ENCODE measurements at regions not wholly inside any gene's neighbourhood (a gene's known extent, or its start where the extent isn't known, plus 50 kb on each side); places are given as distances from the start of the nearest gene placed in this dataset.

GRCh38 chr5:29750453-29750852, 1443.0 kb upstream of the CDH6 start:
- H2AFZ ChIP-seq (ENCODE audit: low read length) = no peak overlapping the region
- H3K9ac ChIP-seq (ENCODE audit: insufficient read depth, low read length) = no peak overlapping the region
- H3K4me2 ChIP-seq (ENCODE audit: extremely low read depth, insufficient read depth, low read length) = no peak overlapping the region
- no peaks in the 10 kb centered on the region for H3K36me3 ChIP-seq (ENCODE audit: control insufficient read depth, insufficient read depth, low read length)
- no peaks in the 10 kb centered on the region for H3K79me2 ChIP-seq (ENCODE audit: control insufficient read depth, insufficient read depth, low read length)
- no peak overlapping the region for H3K27ac ChIP-seq (ENCODE audit: insufficient read depth, low read length)
- no peak for DNase-seq (ENCODE audit: low read depth in 2 of 2)
- H4K20me1 ChIP-seq (ENCODE audit: control insufficient read depth, extremely low read depth, insufficient read depth, low read length) = no peaks in the 10 kb centered on the region
- H3K4me1 ChIP-seq (ENCODE audit: control insufficient read depth, extremely low read depth, insufficient read depth, low read length) = no peaks in the 10 kb centered on the region
- H3K9me3 ChIP-seq (ENCODE audit: control insufficient read depth, insufficient read depth, low read depth, low read length) = no peaks in the 10 kb centered on the region
- no peak overlapping the region for H3K4me3 ChIP-seq (replicated peaks in 1 of 4; ENCODE audit: control extremely low read depth in 1 of 4, insufficient read depth in 1 of 4, low read depth in 3 of 4, low read length in 4 of 4)
- TF ChIP-seq CTCF (conservative IDR thresholded peaks at IDR 0.05 in 1 of 2, IDR thresholded peaks at IDR 0.05 in 1 of 2; ENCODE audit: low read depth in 1 of 2, low read length in 2 of 2) = no peak
- no peak for TF ChIP-seq EZH2 (IDR thresholded peaks at IDR 0.05; ENCODE audit: low read length, missing control alignments)
- no peaks in the 10 kb centered on the region for H3K27me3 ChIP-seq (ENCODE audit: control insufficient read depth, insufficient read depth, low read length)

GRCh38 chr5:29744618-29745017, 1448.9 kb upstream of the CDH6 start:
- Histone ChIP-seq H3K27me3 (ENCODE audit: control insufficient read depth, insufficient read depth, low read length) (no peaks in the 10 kb centered on the region), H2AFZ (ENCODE audit: low read length) (no peak overlapping the region)
- no peak for DNase-seq (ENCODE audit: low read depth in 2 of 2)

GRCh38 chr5:29720954-29721353, 1472.5 kb upstream of the CDH6 start:
- no peak for DNase-seq (ENCODE audit: low read depth in 2 of 2)
- H3K79me2 ChIP-seq (ENCODE audit: control insufficient read depth, insufficient read depth, low read length) = no peaks in the 10 kb centered on the region
- no peaks in the 10 kb centered on the region for H4K20me1 ChIP-seq (ENCODE audit: control insufficient read depth, extremely low read depth, insufficient read depth, low read length)
- no peak overlapping the region for H3K9ac ChIP-seq (ENCODE audit: insufficient read depth, low read length)
- TF ChIP-seq CTCF (conservative IDR thresholded peaks at IDR 0.05 in 1 of 2, IDR thresholded peaks at IDR 0.05 in 1 of 2; ENCODE audit: low read depth in 1 of 2, low read length in 2 of 2) = no peak
- no peaks in the 10 kb centered on the region for H3K27me3 ChIP-seq (ENCODE audit: control insufficient read depth, insufficient read depth, low read length)
- H3K4me3 ChIP-seq (replicated peaks in 1 of 4; ENCODE audit: control extremely low read depth in 1 of 4, insufficient read depth in 1 of 4, low read depth in 3 of 4, low read length in 4 of 4) = no peak overlapping the region
- H2AFZ ChIP-seq (ENCODE audit: low read length) = no peak overlapping the region
- H3K9me3 ChIP-seq (ENCODE audit: control insufficient read depth, insufficient read depth, low read depth, low read length) = no peaks in the 10 kb centered on the region
- no peaks in the 10 kb centered on the region for H3K36me3 ChIP-seq (ENCODE audit: control insufficient read depth, insufficient read depth, low read length)
- H3K27ac ChIP-seq (ENCODE audit: insufficient read depth, low read length) = no peak overlapping the region
- H3K4me1 ChIP-seq (ENCODE audit: control insufficient read depth, extremely low read depth, insufficient read depth, low read length) = no peaks in the 10 kb centered on the region
- no peak overlapping the region for H3K4me2 ChIP-seq (ENCODE audit: extremely low read depth, insufficient read depth, low read length)

More at GRCh38 chr5:29744618-29745017, 1448.9 kb upstream of the CDH6 start:
- no peaks in the 10 kb centered on the region for H3K79me2 ChIP-seq (ENCODE audit: control insufficient read depth, insufficient read depth, low read length)
- H3K9ac ChIP-seq (ENCODE audit: insufficient read depth, low read length) = no peak overlapping the region
- no peak for TF ChIP-seq EZH2 (IDR thresholded peaks at IDR 0.05; ENCODE audit: low read length, missing control alignments)
- no peak for TF ChIP-seq CTCF (conservative IDR thresholded peaks at IDR 0.05 in 1 of 2, IDR thresholded peaks at IDR 0.05 in 1 of 2; ENCODE audit: low read depth in 1 of 2, low read length in 2 of 2)
- no peaks in the 10 kb centered on the region for H3K36me3 ChIP-seq (ENCODE audit: control insufficient read depth, insufficient read depth, low read length)
- no peaks in the 10 kb centered on the region for H3K4me1 ChIP-seq (ENCODE audit: control insufficient read depth, extremely low read depth, insufficient read depth, low read length)
- H3K4me2 ChIP-seq (ENCODE audit: extremely low read depth, insufficient read depth, low read length) = no peak overlapping the region
- H3K4me3 ChIP-seq (replicated peaks in 1 of 4; ENCODE audit: control extremely low read depth in 1 of 4, insufficient read depth in 1 of 4, low read depth in 3 of 4, low read length in 4 of 4) = no peak overlapping the region
- no peaks in the 10 kb centered on the region for H4K20me1 ChIP-seq (ENCODE audit: control insufficient read depth, extremely low read depth, insufficient read depth, low read length)
- no peak overlapping the region for H3K27ac ChIP-seq (ENCODE audit: insufficient read depth, low read length)
- no peaks in the 10 kb centered on the region for H3K9me3 ChIP-seq (ENCODE audit: control insufficient read depth, insufficient read depth, low read depth, low read length)

Measured in fibroblast of lung (primary cell).